ENCODE measurements at regions not wholly inside any gene's neighbourhood (a gene's known extent, or its start where the extent isn't known, plus 50 kb on each side); places are given as distances from the start of the nearest gene placed in this dataset.

DNA sequence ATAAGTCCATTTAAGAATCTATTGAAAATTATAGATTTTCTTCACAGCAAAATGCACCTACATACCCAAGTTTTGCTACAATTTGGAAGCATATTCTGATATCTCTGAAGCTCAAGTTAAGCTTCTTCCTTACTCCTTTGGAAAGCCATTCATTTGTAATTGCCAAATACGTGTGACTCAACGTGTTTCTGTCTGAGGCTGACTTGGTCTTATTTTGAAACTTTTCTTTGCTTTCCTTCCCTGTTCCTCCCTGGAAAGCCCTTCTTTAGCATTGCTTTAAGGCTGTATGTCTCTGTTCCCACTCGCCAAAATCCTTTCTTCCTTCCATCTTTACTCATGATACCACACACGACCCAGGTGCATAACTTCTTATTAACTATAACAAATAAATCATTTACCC is 232.0 kb downstream of the ZBBX start:
- TF ChIP-seq, protein P1, sequence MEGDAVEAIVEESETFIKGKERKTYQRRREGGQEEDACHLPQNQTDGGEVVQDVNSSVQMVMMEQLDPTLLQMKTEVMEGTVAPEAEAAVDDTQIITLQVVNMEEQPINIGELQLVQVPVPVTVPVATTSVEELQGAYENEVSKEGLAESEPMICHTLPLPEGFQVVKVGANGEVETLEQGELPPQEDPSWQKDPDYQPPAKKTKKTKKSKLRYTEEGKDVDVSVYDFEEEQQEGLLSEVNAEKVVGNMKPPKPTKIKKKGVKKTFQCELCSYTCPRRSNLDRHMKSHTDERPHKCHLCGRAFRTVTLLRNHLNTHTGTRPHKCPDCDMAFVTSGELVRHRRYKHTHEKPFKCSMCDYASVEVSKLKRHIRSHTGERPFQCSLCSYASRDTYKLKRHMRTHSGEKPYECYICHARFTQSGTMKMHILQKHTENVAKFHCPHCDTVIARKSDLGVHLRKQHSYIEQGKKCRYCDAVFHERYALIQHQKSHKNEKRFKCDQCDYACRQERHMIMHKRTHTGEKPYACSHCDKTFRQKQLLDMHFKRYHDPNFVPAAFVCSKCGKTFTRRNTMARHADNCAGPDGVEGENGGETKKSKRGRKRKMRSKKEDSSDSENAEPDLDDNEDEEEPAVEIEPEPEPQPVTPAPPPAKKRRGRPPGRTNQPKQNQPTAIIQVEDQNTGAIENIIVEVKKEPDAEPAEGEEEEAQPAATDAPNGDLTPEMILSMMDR (conservative IDR thresholded peaks at IDR 0.05; ENCODE audit: low read depth, low read length) = no peak
- TF ChIP-seq EZH2 (IDR thresholded peaks at IDR 0.05; ENCODE audit: low read length, unreplicated experiment) = no peak
- no peak for TF ChIP-seq EZH2phosphoT487 (IDR thresholded peaks at IDR 0.05; ENCODE audit: borderline replicate concordance, low read length)
